Common myeloid progenitor, CD34-positive (primary cell): ENCODE measurements at regions not wholly inside any gene's neighbourhood (a gene's known extent, or its start where the extent isn't known, plus 50 kb on each side); places are given as distances from the start of the nearest gene placed in this dataset.

Experiments
- CTCF ChIA-PET: fragments of 350-600 bp; sonication (Branson Sonifier 250); formaldehyde crosslinking; loops from one replicate; lab custom pipeline; 2021; ENCODE audit warnings: antibody characterized with exemption; lab: Charles Lee
- POLR2A ChIA-PET: fragments of 350-600 bp; sonication (Branson Sonifier 250); formaldehyde crosslinking; loops from one replicate; lab custom pipeline; 2021; ENCODE audit warnings: antibody characterized with exemption; lab: Charles Lee
- DNase-seq, 3 donors: peaks; one replicate each; pipeline versions ENCODE4 v3.0.0 to v3.0.0-alpha.2; 2013
- H3K27ac ChIP-seq, 2 experiments: 1 replicate in 1 of 2; 2 replicates in 1 of 2; pipeline ENCODE4 v1.7.0; 2013; ENCODE audit warnings: inconsistent platforms in 2 of 2, low read length in 2 of 2, mild to moderate bottlenecking in 2 of 2, low read depth in 1 of 2, moderate library complexity in 1 of 2; ENCODE audit not compliant: severe bottlenecking in 2 of 2, insufficient read depth in 1 of 2, poor library complexity in 1 of 2
- H3K27me3 ChIP-seq, 5 experiments: replicated peaks in 2 of 5; 1 replicate in 3 of 5; 2 replicates in 2 of 5; pipeline versions ENCODE4 v1.6.1 to v1.7.0; 2013; ENCODE audit warnings: low read length in 4 of 5, mild to moderate bottlenecking in 2 of 5, moderate library complexity in 2 of 5, inconsistent platforms in 1 of 5; ENCODE audit not compliant: insufficient read depth in 5 of 5, control insufficient read depth in 4 of 5
- H3K36me3 ChIP-seq, 4 experiments: 1 replicate in 2 of 4; 2 replicates in 2 of 4; pipeline versions ENCODE4 v1.6.1 to v1.7.0; 2013; ENCODE audit warnings: low read length in 3 of 4, control low read depth in 1 of 4, mild to moderate bottlenecking in 1 of 4; ENCODE audit not compliant: control insufficient read depth in 4 of 4, insufficient read depth in 4 of 4
- H3K4me1 ChIP-seq, 4 experiments: 1 replicate in 3 of 4; 2 replicates in 1 of 4; pipeline versions ENCODE4 v1.6.1 to v1.7.1; 2013; ENCODE audit warnings: low read length in 3 of 4, mild to moderate bottlenecking in 3 of 4, control low read depth in 1 of 4, inconsistent platforms in 1 of 4, moderate library complexity in 1 of 4; ENCODE audit not compliant: control insufficient read depth in 4 of 4, insufficient read depth in 4 of 4; ENCODE audit errors: control extremely low read depth in 1 of 4
- H3K4me3 ChIP-seq, 7 experiments: 1 replicate in 4 of 7; 2 replicates in 3 of 7; pipeline versions ENCODE4 v1.5.1 to v1.7.0; 2013; ENCODE audit warnings: mild to moderate bottlenecking in 7 of 7, low read length in 6 of 7, moderate library complexity in 6 of 7, inconsistent platforms in 2 of 7, low read depth in 2 of 7, control low read depth in 1 of 7; ENCODE audit not compliant: insufficient read depth in 4 of 7, control insufficient read depth in 1 of 7; ENCODE audit errors: extremely low read depth in 1 of 7
- H3K9me3 ChIP-seq, 5 experiments: 1 replicate in 4 of 5; 2 replicates in 1 of 5; pipeline versions ENCODE4 v1.6.1 to v1.7.1; 2013; ENCODE audit warnings: low read length in 4 of 5, mild to moderate bottlenecking in 2 of 5, inconsistent platforms in 1 of 5, low read depth in 1 of 5, moderate library complexity in 1 of 5; ENCODE audit not compliant: control insufficient read depth in 4 of 5, insufficient read depth in 2 of 5; ENCODE audit errors: control extremely low read depth in 1 of 5
- WGBS: methylation state at CpG from one replicate; pipeline ENCODE4 v1.1.5; 2013; ENCODE audit not compliant: insufficient coverage; 5-methylcytosine and 5-hydroxymethylcytosine counted together

GRCh38 chr4:181755846-181756245 is 487.4 kb upstream of the TENM3 start:
- POLR2A ChIA-PET, result no interaction called here
- Histone ChIP-seq H3K9me3 (no peaks in the 10 kb centered on the region), H3K27me3 (no peaks in the 10 kb centered on the region), H3K36me3 (no peaks in the 10 kb centered on the region), H3K27ac (no peak overlapping the region), H3K4me3 (no peak overlapping the region), H3K4me1 (no peaks in the 10 kb centered on the region)
- WGBS, result 97% methylated on average over 5 of the region's 5 CpGs
- CTCF ChIA-PET, result no interaction called here
- no peak for DNase-seq

DNA sequence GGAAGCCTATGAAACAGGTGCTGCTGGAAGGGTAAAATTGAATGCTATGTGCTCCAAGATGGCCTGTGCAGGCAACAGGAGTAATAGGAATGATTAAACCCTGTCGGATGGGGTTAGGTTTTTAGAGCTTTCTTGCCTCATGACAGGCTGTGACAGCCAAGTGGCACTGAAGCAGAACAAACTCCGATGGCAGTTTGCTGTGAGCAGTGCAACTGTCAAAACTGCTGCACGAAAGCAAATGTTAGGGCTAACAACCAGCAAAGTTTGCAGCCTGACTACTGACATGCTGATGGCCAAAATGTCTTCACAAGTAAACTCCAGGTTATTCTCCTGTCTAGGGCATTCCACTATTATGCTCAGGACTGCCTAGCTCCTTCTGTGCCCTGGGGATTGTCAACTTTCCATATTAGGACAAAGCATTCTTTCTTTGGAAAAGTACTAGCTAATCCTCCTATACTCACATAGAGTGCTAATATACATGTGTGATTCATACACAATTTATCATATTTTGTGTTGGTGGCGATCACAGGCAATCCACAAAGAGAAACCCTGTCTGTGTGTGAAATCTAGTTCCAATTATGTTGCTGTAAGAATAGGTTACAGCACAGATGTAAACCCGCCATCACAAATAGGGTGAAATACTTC is 486.6 kb upstream of the TENM3 start:
- no peaks in the 10 kb centered on the region for H3K36me3 ChIP-seq
- POLR2A ChIA-PET, result no interaction called here
- H3K4me3 ChIP-seq, result no peak overlapping the region
- no peaks in the 10 kb centered on the region for H3K4me1 ChIP-seq
- H3K27ac ChIP-seq, result no peak overlapping the region
- 90% methylated on average over 3 of the region's 5 CpGs for WGBS
- no peaks in the 10 kb centered on the region for H3K9me3 ChIP-seq
- CTCF ChIA-PET, result no interaction called here
- H3K27me3 ChIP-seq, result no peaks in the 10 kb centered on the region
- DNase-seq, result no peak

- ChIA-PET CTCF (no interaction called here), POLR2A (no interaction called here)
- 100% methylated on average over 3 of the region's 3 CpGs for WGBS
- no peaks in the 10 kb centered on the region for H3K36me3 ChIP-seq
- no peaks in the 10 kb centered on the region for H3K27me3 ChIP-seq
- DNase-seq, result no peak
- H3K27ac ChIP-seq, result no peak overlapping the region
- no peaks in the 10 kb centered on the region for H3K4me1 ChIP-seq
- no peaks in the 10 kb centered on the region for H3K9me3 ChIP-seq
- no peak overlapping the region for H3K4me3 ChIP-seq
Observed at GRCh38 chr4:181757098-181757497, 486.1 kb upstream of the TENM3 start.

- no peaks in the 10 kb centered on the region for H3K4me1 ChIP-seq
- H3K27me3 ChIP-seq, result no peaks in the 10 kb centered on the region
- WGBS, result 100% methylated on average over 2 of the region's 8 CpGs
- ChIA-PET CTCF (no interaction called here), POLR2A (no interaction called here)
- no peak overlapping the region for H3K4me3 ChIP-seq
- no peak overlapping the region for H3K27ac ChIP-seq
- DNase-seq, result no peak
- H3K9me3 ChIP-seq, result no peaks in the 10 kb centered on the region
- H3K36me3 ChIP-seq, result no peaks in the 10 kb centered on the region
Observed at GRCh38 chr4:181757910-181758660, 485.1 kb upstream of the TENM3 start.

- POLR2A ChIA-PET, result no interaction called here
Observed at GRCh38 chr4:181760560-181760959, 482.6 kb upstream of the TENM3 start.

GRCh38 chr4:181761156-181761555 is 482.0 kb upstream of the TENM3 start:
- Histone ChIP-seq H3K27me3 (no peaks in the 10 kb centered on the region), H3K9me3 (no peaks in the 10 kb centered on the region), H3K27ac (no peak overlapping the region), H3K4me1 (no peaks in the 10 kb centered on the region), H3K36me3 (no peaks in the 10 kb centered on the region), H3K4me3 (no peak overlapping the region)
- ChIA-PET POLR2A (interaction anchor here (0.7 kb wide), 1 partner anchor 508 kb away, joined by 4 read pairs; no protein-coding TSS in a partner anchor), CTCF (no interaction called here)
- WGBS, result 90% methylated on average over 5 of the region's 7 CpGs
- DNase-seq, result no peak

More at GRCh38 chr4:181760560-181760959, 482.6 kb upstream of the TENM3 start:
- DNase-seq, result no peak
- no peaks in the 10 kb centered on the region for H3K9me3 ChIP-seq
- CTCF ChIA-PET, result no interaction called here
- no peaks in the 10 kb centered on the region for H3K36me3 ChIP-seq
- H3K27me3 ChIP-seq, result no peaks in the 10 kb centered on the region
- no peak overlapping the region for H3K4me3 ChIP-seq
- no peaks in the 10 kb centered on the region for H3K4me1 ChIP-seq
- H3K27ac ChIP-seq, result no peak overlapping the region

DNA sequence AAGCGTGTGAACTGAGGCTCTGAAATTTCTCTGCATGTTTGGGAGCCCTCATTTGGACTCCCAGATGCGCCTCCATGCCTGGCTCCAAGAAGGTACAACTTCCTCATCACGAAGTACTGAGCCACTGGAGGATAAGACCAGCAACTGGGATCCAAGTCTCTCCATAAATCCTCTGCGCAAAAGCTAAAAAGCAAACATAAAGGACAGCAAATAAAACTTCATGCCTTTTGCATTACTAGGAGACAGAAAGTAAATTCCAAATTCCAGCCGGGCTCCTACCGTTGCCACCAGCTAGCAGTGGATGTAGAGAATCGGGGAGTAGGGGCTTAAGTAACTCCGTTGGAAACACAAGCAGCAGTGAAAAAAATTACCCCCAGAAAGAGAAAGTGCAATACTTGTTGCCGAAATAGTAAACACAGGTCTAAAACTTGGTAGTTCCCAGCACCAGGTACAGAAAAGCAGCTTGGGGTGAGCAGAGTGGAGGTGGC is 477.1 kb upstream of the TENM3 start:
- CTCF ChIA-PET, result interaction anchor here (0.6 kb wide), 1 partner anchor 259 kb away, joined by 4 read pairs; no protein-coding TSS in a partner anchor
- 98% methylated on average over 5 of the region's 9 CpGs for WGBS

More for the DNA sequence above, 477.1 kb upstream of the TENM3 start:
- H3K36me3 ChIP-seq, result no peaks in the 10 kb centered on the region
- DNase-seq, result no peak
- no peaks in the 10 kb centered on the region for H3K9me3 ChIP-seq
- H3K4me1 ChIP-seq, result no peaks in the 10 kb centered on the region
- no peak overlapping the region for H3K4me3 ChIP-seq
- no peaks in the 10 kb centered on the region for H3K27me3 ChIP-seq
- POLR2A ChIA-PET, result no interaction called here
- H3K27ac ChIP-seq, result no peak overlapping the region
